Activated CD8-positive, alpha-beta memory T cell treated with anti-CD3 and anti-CD28 coated beads, Interleukin-2, amount 50 U/mL, for 1 hour (primary cell): ENCODE measurements at regions not wholly inside any gene's neighbourhood (a gene's known extent, or its start where the extent isn't known, plus 50 kb on each side); places are given as distances from the start of the nearest gene placed in this dataset.

Experiments
- DNase-seq: peaks from one replicate; pipeline ENCODE4 v3.0.0-alpha.2; 2020; ENCODE audit errors: extremely low read depth

GRCh38 chr13:50575138-50575537, 268.4 kb downstream of the DLEU7 start:
- no peak for DNase-seq

DNA sequence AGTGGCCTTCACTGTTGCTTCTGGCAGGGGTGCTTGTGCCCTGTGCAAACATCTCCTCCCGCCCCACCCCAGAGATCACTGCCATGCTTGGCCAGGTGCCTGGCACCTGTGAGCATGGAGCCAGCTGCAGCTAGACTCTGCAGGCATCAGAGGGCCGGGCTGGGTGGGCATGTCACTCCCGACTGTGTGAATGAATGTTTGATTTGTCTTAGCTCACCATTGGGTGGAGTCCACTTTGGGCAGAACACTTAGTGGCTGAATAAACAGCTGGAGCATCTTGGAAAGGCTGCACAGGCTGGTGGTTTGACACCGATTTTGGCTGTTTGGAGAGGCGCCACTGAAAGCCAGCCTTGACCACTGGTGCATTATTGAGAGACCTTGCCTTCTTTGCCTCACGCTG, 267.3 kb downstream of the DLEU7 start:
- no peak for DNase-seq

DNA sequence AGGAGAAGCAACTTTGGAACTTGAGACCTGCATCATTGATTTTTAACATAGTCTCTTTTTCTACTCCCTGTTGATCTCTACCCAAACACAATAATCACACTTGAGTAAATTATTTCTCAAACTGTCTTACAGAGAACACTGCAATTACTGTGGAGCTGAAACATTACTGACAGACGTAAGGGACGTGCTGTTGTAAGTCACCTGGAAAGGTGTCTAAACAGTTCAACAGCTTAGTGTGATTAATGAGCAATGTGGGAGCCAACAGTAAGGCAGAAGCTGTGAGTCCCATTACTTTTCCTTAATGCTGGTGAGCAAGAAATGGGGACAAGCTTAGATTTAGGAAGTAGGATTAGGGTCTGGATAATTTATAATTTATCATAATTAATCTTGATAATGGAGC, 265.7 kb downstream of the DLEU7 start:
- no peak for DNase-seq

DNA sequence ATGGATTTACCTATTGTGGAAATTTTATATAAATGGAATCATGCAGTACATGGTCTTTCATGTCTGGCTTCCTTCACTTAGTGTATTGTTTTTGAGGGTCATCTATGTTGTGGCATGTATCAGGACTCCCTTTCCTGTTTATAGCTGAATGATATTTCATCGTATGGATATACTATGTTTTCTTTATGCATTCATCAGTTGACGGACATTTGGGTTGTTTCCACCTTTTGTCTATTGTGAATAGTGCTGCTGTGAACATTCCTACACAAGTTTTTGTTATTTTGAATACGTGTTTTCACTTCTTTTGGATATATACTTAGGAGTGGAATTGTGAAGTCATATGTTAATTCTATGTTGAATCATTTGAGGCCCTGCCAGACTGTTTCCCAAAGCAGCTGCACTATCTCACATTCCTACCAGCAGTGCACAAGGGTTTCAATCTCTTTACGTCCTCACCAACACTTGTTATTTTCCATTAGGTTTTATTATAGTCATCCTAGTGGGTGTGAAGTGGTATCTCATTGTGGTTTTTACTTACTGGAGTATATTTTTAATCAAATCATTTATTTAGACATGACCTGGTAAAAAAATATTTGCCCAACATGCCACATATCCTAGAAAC, 262.7 kb downstream of the DLEU7 start:
- no peak for DNase-seq

- no peak for DNase-seq
These were observed 261.8 kb downstream of the DLEU7 start for GRCh38 chr13:50581586-50582196.

DNA sequence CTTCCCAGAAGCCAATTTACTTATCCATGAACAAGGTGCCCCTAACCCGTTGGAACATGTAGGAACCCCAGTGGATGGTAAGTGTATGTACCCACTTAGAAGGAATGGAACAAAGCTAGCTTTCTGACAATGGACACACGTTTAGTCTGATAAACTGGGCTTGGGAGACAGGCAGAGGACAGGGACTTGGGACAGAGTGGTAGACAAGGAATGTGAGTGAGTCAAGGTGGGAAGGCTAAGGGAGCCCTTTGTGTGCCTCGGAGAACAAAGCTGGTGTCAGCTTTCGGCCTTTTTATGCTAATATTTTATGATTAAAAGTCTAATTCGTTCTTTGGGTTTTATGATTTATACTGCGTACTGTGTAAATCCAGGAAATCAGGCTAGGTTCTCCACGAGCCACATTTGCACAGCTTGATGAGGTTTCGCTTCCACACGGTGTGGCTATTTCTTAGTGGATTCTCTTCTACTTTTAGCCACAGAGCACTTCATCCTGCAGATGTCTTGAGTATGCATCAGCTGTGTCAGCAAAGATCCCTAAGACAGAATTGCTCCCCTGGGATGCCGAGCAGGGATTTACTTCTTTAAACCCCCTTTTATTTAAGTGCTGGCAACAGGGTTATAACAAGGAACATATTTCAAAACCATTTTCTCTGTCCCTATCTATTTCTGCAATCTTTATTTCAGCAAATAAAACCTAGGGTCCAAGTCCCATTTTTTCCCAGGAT, 258.5 kb downstream of the DLEU7 start:
- no peak for DNase-seq

- no peak for DNase-seq
These were observed 257.6 kb downstream of the DLEU7 start for GRCh38 chr13:50585674-50586413.

- no peak for DNase-seq
These were observed 256.9 kb downstream of the DLEU7 start for GRCh38 chr13:50586414-50587083.

GRCh38 chr13:50587115-50587514, 256.4 kb downstream of the DLEU7 start:
- DNase-seq: no peak

- DNase-seq: no peak
These were observed 255.7 kb downstream of the DLEU7 start for GRCh38 chr13:50587645-50588373.

- DNase-seq: no peak
These were observed 254.9 kb downstream of the DLEU7 start for GRCh38 chr13:50588491-50589130.

GRCh38 chr13:50589139-50589538, 254.4 kb downstream of the DLEU7 start:
- DNase-seq: no peak

DNA sequence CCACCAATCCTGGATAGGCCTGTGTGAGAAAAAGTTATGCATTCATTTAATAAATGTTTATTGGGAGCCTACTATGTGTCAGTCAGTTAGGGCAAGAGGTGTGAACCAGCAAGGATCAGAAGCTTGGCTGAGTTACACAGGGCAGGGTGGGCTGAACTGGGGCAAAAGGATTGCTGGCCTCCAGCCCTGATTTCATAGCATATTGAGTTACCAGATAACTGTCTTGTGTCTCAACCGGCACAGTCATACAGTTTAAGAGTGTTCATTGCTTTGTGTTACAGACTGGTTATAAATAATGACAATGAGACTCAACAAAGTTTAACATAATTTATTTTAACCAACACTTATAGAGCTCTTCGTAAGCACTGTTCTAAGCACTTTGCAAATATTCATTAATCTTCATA, 253.8 kb downstream of the DLEU7 start:
- no peak for DNase-seq

DNA sequence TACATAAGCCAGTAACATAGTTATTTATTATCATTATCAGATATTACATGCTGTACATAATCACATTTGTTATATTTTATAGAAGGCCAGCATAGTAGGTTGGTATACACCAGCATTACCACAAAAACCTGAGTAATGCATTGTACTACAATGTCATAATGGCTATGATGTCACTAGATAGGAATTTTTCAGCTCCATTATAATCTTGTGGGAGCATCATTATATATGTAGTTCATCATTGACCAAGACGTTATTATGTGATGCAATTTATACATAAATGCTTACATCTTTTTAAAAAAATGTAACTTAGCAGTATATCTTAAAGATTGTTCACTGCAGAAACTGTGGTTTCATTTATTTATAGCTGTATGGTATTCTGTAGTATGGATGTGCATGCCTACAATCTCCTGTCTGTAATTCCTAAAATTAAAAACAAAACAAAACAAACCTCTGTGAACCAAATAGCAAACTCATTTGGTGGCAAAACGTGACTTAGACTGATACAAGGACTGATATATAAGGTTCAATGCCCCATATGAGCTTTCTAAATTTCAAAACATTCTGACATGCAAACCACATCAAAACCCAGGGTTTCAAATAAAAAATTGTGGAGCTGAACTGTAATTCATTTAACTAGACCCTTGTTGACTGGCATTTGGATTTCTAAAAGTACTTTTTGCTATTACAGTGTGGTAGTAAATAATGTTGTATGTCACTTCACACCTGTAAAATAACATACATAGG, 250.9 kb downstream of the DLEU7 start:
- DNase-seq: no peak

DNA sequence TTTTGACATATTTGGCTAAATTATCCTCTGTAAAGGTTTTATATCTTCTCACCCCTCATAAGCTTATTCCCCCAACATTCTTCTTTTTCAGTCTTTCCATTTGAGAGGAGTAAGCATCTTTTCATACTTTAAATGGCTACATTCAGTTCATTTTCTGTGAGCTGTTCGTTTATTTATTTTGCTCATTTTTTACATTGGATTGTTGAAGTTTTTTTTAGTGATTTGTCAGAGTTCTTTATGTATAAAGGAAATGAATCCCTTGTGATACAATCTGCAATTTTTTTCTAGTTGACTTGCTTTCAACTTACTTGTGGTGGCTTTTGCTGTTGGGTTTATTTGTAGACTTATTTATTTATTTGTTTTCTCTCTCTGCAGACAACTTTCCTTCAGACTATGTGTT, 250.3 kb downstream of the DLEU7 start:
- DNase-seq: no peak

GRCh38 chr13:50594276-50595051, 249.0 kb downstream of the DLEU7 start:
- no peak for DNase-seq

GRCh38 chr13:50595196-50595595, 248.3 kb downstream of the DLEU7 start:
- DNase-seq: no peak

GRCh38 chr13:50596156-50596555, 247.3 kb downstream of the DLEU7 start:
- no peak for DNase-seq

DNA sequence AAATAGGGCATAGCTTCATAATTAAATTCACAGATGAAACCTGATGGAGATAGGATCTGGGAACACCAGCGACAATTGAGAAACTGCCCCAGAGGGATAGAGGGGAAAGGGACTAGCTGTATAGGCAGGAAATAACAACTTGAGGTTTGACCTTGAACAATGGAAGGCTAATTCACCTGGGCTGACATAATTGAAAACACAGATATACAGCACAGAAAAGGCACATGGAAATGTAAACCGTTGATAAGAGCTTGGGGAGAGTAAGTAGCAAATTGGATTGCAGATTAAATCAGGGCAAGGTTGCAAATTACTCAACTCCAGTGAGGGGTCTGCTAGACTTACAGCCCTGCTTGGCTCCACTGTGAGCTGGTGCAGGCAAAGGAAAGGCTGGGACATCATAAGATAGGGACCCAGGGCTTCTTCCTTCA, 246.7 kb downstream of the DLEU7 start:
- no peak for DNase-seq
